H9 (cell line): ENCODE measurements at regions not wholly inside any gene's neighbourhood (a gene's known extent, or its start where the extent isn't known, plus 50 kb on each side); places are given as distances from the start of the nearest gene placed in this dataset.

Experiments used
- DNase-seq: peaks from one replicate; pipeline ENCODE4 v3.0.0-alpha.2; 2017
- H2AFZ ChIP-seq: one replicate; pipeline ENCODE4 v1.6.1; 2013; ENCODE audit warnings: mild to moderate bottlenecking, low read length, control low read depth, moderate library complexity
- H2AK5ac ChIP-seq: 2 replicates; pipeline ENCODE4 v1.6.1; 2013; ENCODE audit warnings: low read length, control low read depth, mixed read lengths; ENCODE audit not compliant: insufficient read length
- H2BK120ac ChIP-seq: one replicate; pipeline ENCODE4 v1.6.1; 2013; ENCODE audit warnings: low read depth, mild to moderate bottlenecking, low read length, control low read depth, inconsistent platforms; ENCODE audit not compliant: poor library complexity, severe bottlenecking
- H2BK12ac ChIP-seq: 2 replicates; pipeline ENCODE4 v1.6.1; 2013; ENCODE audit warnings: low read length, control low read depth, mixed read lengths, low read depth; ENCODE audit not compliant: insufficient read length
- H2BK15ac ChIP-seq: 2 replicates; pipeline ENCODE4 v1.6.1; 2013; ENCODE audit warnings: low read depth, low read length, control low read depth
- H2BK20ac ChIP-seq: one replicate; pipeline ENCODE4 v1.6.1; 2013; ENCODE audit warnings: low read depth, mild to moderate bottlenecking, low read length, control low read depth, inconsistent platforms; ENCODE audit not compliant: poor library complexity, severe bottlenecking
- H2BK5ac ChIP-seq: 2 replicates; pipeline ENCODE4 v1.6.1; 2013; ENCODE audit warnings: low read length, control low read depth, mixed read lengths; ENCODE audit not compliant: insufficient read length
- H3K14ac ChIP-seq: 2 replicates; pipeline ENCODE4 v1.6.1; 2013; ENCODE audit warnings: low read length, control low read depth; ENCODE audit not compliant: insufficient read depth
- H3K18ac ChIP-seq: 2 replicates; pipeline ENCODE4 v1.6.1; 2013; ENCODE audit warnings: low read depth, mild to moderate bottlenecking, mixed read lengths, low read length, control low read depth; ENCODE audit not compliant: insufficient read length
- H3K23ac ChIP-seq: 2 replicates; pipeline ENCODE4 v1.6.1; 2013; ENCODE audit warnings: low read length, control low read depth, mixed read lengths, low read depth; ENCODE audit not compliant: insufficient read length
- H3K23me2 ChIP-seq: 2 replicates; pipeline ENCODE4 v1.6.1; 2013; ENCODE audit warnings: low read depth, mild to moderate bottlenecking, mixed read lengths, low read length, control low read depth; ENCODE audit not compliant: insufficient read length, poor library complexity, severe bottlenecking
- H3K27ac ChIP-seq: 2 replicates; pipeline ENCODE4 v1.5.1; 2013; ENCODE audit warnings: low read length, control low read depth, mixed read lengths, low read depth; ENCODE audit not compliant: insufficient read length
- H3K27me3 ChIP-seq: 2 replicates; pipeline ENCODE4 v1.6.1; 2013; ENCODE audit warnings: low read length, control low read depth, inconsistent platforms; ENCODE audit not compliant: insufficient read depth
- H3K4ac ChIP-seq: 2 replicates; pipeline ENCODE4 v1.6.1; 2013; ENCODE audit warnings: low read depth, mild to moderate bottlenecking, control low read depth, inconsistent platforms, low read length, moderate library complexity
- H3K4me1 ChIP-seq: 2 replicates; pipeline ENCODE4 v1.6.1; 2013; ENCODE audit warnings: low read length, control low read depth, inconsistent platforms; ENCODE audit not compliant: insufficient read depth
- H3K4me2 ChIP-seq: 2 replicates; pipeline ENCODE4 v1.6.1; 2013; ENCODE audit warnings: low read length, control low read depth, mixed read lengths; ENCODE audit not compliant: insufficient read length, insufficient read depth
- H3K56ac ChIP-seq: 2 replicates; pipeline ENCODE4 v1.6.1; 2013; ENCODE audit warnings: low read depth, mild to moderate bottlenecking, mixed read lengths, low read length, control low read depth; ENCODE audit not compliant: insufficient read length
- H3K79me1 ChIP-seq: 2 replicates; pipeline ENCODE4 v1.6.1; 2013; ENCODE audit warnings: low read depth, mild to moderate bottlenecking, moderate library complexity, low read length, control low read depth, inconsistent platforms; ENCODE audit not compliant: insufficient read depth, poor library complexity, severe bottlenecking
- H3K79me2 ChIP-seq: 2 replicates; pipeline ENCODE4 v1.6.1; 2013; ENCODE audit warnings: low read length, control low read depth, inconsistent platforms; ENCODE audit not compliant: insufficient read depth
- H3K9ac ChIP-seq: 2 replicates; pipeline ENCODE4 v1.6.1; 2013; ENCODE audit warnings: low read length, control low read depth, mixed read lengths; ENCODE audit not compliant: insufficient read length; ENCODE audit errors: extremely low read depth
- H3K9me3 ChIP-seq: one replicate; pipeline ENCODE4 v1.6.1; 2013; ENCODE audit warnings: low read depth, low read length, inconsistent platforms; ENCODE audit not compliant: control insufficient read depth
- H3T11ph ChIP-seq: one replicate; pipeline ENCODE4 v1.6.1; 2013; ENCODE audit warnings: mild to moderate bottlenecking, low read length, control low read depth, inconsistent platforms
- H4K20me1 ChIP-seq: one replicate; pipeline ENCODE4 v1.6.1; 2013; ENCODE audit not compliant: control insufficient read depth, insufficient read length, insufficient read depth
- H4K5ac ChIP-seq: 2 replicates; pipeline ENCODE4 v1.6.1; 2013; ENCODE audit warnings: low read depth, mild to moderate bottlenecking, mixed read lengths, low read length, control low read depth; ENCODE audit not compliant: insufficient read length
- H4K8ac ChIP-seq: replicated peaks from 2 replicates; pipeline ENCODE4 v1.6.1; 2013; ENCODE audit warnings: low read length, control low read depth, mixed read lengths, low read depth; ENCODE audit not compliant: insufficient read length
- H4K91ac ChIP-seq: 2 replicates; pipeline ENCODE4 v1.6.1; 2013; ENCODE audit warnings: low read depth, mild to moderate bottlenecking, moderate library complexity, mixed read lengths, low read length, control low read depth; ENCODE audit not compliant: insufficient read length
- H3K27ac Mint-ChIP-seq, 3 experiments: 2 replicates in 2 of 3; 3 replicates in 1 of 3; pipeline ENCODE4 v1.8.0; 2020 to 2021; ENCODE audit warnings: mixed read lengths in 3 of 3, mild to moderate bottlenecking in 1 of 3, moderate library complexity in 1 of 3
- H3K27me3 Mint-ChIP-seq: 2 replicates; pipeline ENCODE4 v1.8.0; 2021; ENCODE audit warnings: low read depth, mild to moderate bottlenecking, moderate library complexity, mixed read lengths
- H3K36me3 Mint-ChIP-seq, 3 experiments: 2 replicates in 2 of 3; 3 replicates in 1 of 3; pipeline ENCODE4 v1.8.0; 2020 to 2021; ENCODE audit warnings: low read depth in 3 of 3, mixed read lengths in 3 of 3; ENCODE audit not compliant: insufficient read depth in 1 of 3
- H3K4me1 Mint-ChIP-seq, 2 experiments: 2 replicates each; pipeline ENCODE4 v1.8.0; 2020; ENCODE audit warnings: mixed read lengths in 2 of 2
- H3K4me3 Mint-ChIP-seq, 2 experiments: 2 replicates in 1 of 2; 3 replicates in 1 of 2; pipeline ENCODE4 v1.8.0; 2020 to 2021; ENCODE audit warnings: mild to moderate bottlenecking in 2 of 2, mixed read lengths in 2 of 2, moderate library complexity in 1 of 2
- H3K9me3 Mint-ChIP-seq, 2 experiments: 2 replicates in 1 of 2; 3 replicates in 1 of 2; pipeline ENCODE4 v1.8.0; 2020; ENCODE audit warnings: mild to moderate bottlenecking in 2 of 2, mixed read lengths in 2 of 2, moderate library complexity in 1 of 2
- CTCF ChIP-seq: fragments of 200-600 bp; sonication (generic); conservative IDR thresholded peaks from 3 replicates; pipeline ENCODE4 v1.8.0; 2021; ENCODE audit warnings: antibody characterized with exemption, mild to moderate bottlenecking
- WGBS: extraction: QIAGEN DNeasy Blood & Tissue Kit; methylation state at CpG from one replicate; pipeline ENCODE4 v1.1.7; 2013; ENCODE audit warnings: missing lambda C conversion rate, low lambda C conversion rate, mixed read lengths; ENCODE audit not compliant: insufficient read length; ENCODE audit errors: extremely low coverage; 5-methylcytosine and 5-hydroxymethylcytosine counted together

- H3K27ac ChIP-seq: no peak overlapping the region
- H3K36me3 Mint-ChIP-seq: no peaks in the 10 kb centered on the region
- no peak overlapping the region for H3K9ac ChIP-seq
- H3K79me1 ChIP-seq: no peaks in the 10 kb centered on the region
- H2BK120ac ChIP-seq: no peak overlapping the region
- H2AFZ ChIP-seq: no peak overlapping the region
- H4K5ac ChIP-seq: no peak overlapping the region
- no peaks in the 10 kb centered on the region for H4K20me1 ChIP-seq
- no peak overlapping the region for H3K56ac ChIP-seq
- H3K27me3 Mint-ChIP-seq: no peaks in the 10 kb centered on the region
- no peaks in the 10 kb centered on the region for H3K9me3 ChIP-seq
- no peak overlapping the region for H3K14ac ChIP-seq
- H2BK20ac ChIP-seq: no peak overlapping the region
- no peak overlapping the region for H2BK12ac ChIP-seq
- H4K91ac ChIP-seq: no peak overlapping the region
- no peak for TF ChIP-seq CTCF
- H2AK5ac ChIP-seq: no peak overlapping the region
- no peak overlapping the region for H2BK5ac ChIP-seq
- no peak overlapping the region for H3K4me3 Mint-ChIP-seq
- H3K18ac ChIP-seq: no peak overlapping the region
- no peaks in the 10 kb centered on the region for H3K23me2 ChIP-seq
- no CpG with 5 or more reads among the region's 1 CpG for WGBS
- no peak for DNase-seq
- no peaks in the 10 kb centered on the region for H3K27me3 ChIP-seq
- H3K4me1 ChIP-seq: no peaks in the 10 kb centered on the region
- H2BK15ac ChIP-seq: no peak overlapping the region
- H3K4ac ChIP-seq: no peak overlapping the region
- peaks cover 0 to 5% of the 10 kb centered on the region in 2 experiments; a peak in 1 of 4 replicates for H3K4me1 Mint-ChIP-seq
- no peak overlapping the region for H3K27ac Mint-ChIP-seq
- H3K9me3 Mint-ChIP-seq: no peaks in the 10 kb centered on the region
- no peak overlapping the region for H3K23ac ChIP-seq
- H3T11ph ChIP-seq: no peak overlapping the region
- H3K79me2 ChIP-seq: no peaks in the 10 kb centered on the region
- no peak overlapping the region for H4K8ac ChIP-seq
- no peak overlapping the region for H3K4me2 ChIP-seq
Measured at GRCh38 chr15:38085931-38086568, 151.6 kb downstream of the TMCO5A start.
